Lung (tissue), 11 donors: ENCODE measurements at regions not wholly inside any gene's neighbourhood (a gene's known extent, or its start where the extent isn't known, plus 50 kb on each side); places are given as distances from the start of the nearest gene placed in this dataset.

Experiments
- ATAC-seq: fragments of 200-7000 bp; cut with Tn5 transposase; one replicate; pipeline ENCODE4 v1.9.1; 2020; ENCODE audit warnings: moderate number of reproducible peaks; ENCODE audit not compliant: insufficient read depth, low FRiP score
- DNase-seq, 3 donors: peaks; one replicate each; pipeline ENCODE4 v3.0.0-alpha.2; 2013 to 2017
- H3K27ac ChIP-seq, 2 donors: one replicate each; pipeline ENCODE4 v1.5.1; 2013; ENCODE audit warnings: mild to moderate bottlenecking in 2 of 2, moderate library complexity in 2 of 2, control low read depth in 1 of 2, inconsistent platforms in 1 of 2, low read depth in 1 of 2, low read length in 1 of 2
- H3K27me3 ChIP-seq, 3 donors: one replicate each; pipeline ENCODE4 v1.5.1; 2013; ENCODE audit warnings: low read length in 2 of 3; ENCODE audit not compliant: control insufficient read depth in 3 of 3, insufficient read depth in 3 of 3
- H3K36me3 ChIP-seq, 4 donors: one replicate each; pipeline ENCODE4 v1.5.1; 2013; ENCODE audit warnings: low read length in 4 of 4, mild to moderate bottlenecking in 1 of 4, moderate library complexity in 1 of 4; ENCODE audit not compliant: control insufficient read depth in 4 of 4, insufficient read depth in 4 of 4
- H3K4me1 ChIP-seq, 5 donors: one replicate each; pipeline ENCODE4 v1.5.1; 2013; ENCODE audit warnings: low read length in 5 of 5, mild to moderate bottlenecking in 2 of 5, moderate library complexity in 1 of 5; ENCODE audit not compliant: control insufficient read depth in 5 of 5, insufficient read depth in 5 of 5
- H3K4me3 ChIP-seq: one replicate; pipeline ENCODE4 v1.5.1; 2013; ENCODE audit warnings: mild to moderate bottlenecking, control low read depth, moderate library complexity
- H3K9ac ChIP-seq, 2 donors: one replicate each; pipeline ENCODE4 v1.5.1; 2013; ENCODE audit warnings: low read length in 2 of 2, control low read depth in 1 of 2; ENCODE audit not compliant: insufficient read depth in 1 of 2
- H3K9me3 ChIP-seq, 4 donors: one replicate each; pipeline ENCODE4 v1.5.1; 2013; ENCODE audit warnings: low read length in 3 of 4, mild to moderate bottlenecking in 1 of 4, moderate library complexity in 1 of 4; ENCODE audit not compliant: control insufficient read depth in 4 of 4, insufficient read depth in 3 of 4
- WGBS, 2 donors: extraction: QIAGEN DNeasy Blood & Tissue Kit; methylation state at CpG; one replicate each; pipeline ENCODE4 v1.1.7; 2013; 5-methylcytosine and 5-hydroxymethylcytosine counted together
- TF ChIP-seq, protein P1 (sequence below): IDR thresholded peaks from 2 replicates; pipeline ENCODE4 v1.5.1; 2012; ENCODE audit warnings: mild to moderate bottlenecking; ENCODE audit errors: control extremely low read depth, extremely low read depth
- donor health status: control.
- donor health status: control.
- donor health status: Bipolar disorder and iron deficiency.
- donor health status: healthy.
- donor health status: DM: yes; HTN: yes; CAD: no.

DNA sequence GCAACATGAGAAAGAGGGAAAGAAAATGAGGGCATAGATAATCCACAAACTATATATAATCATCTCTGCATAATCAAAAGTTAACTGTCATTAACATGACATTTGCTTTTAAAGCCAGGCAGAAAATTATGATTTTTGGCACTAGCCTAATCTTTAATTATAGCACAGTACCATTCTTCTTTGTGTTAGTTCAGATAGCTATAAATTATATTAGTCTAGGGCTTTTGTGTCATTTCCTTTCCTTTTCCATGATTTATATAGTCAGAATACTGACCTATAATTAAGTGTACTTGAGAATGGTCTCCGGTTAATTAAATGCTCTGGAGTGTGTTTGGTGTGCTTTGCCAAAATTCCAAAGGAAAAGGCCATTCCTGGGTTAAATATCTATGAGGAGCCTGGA is 441.9 kb upstream of the THRB start:
- peaks cover 0 to 33% (median 0%) of the 10 kb centered on the region in 5 donors for H3K4me1 ChIP-seq
- WGBS, 2 donors, result 16 to 25% methylated on average over 1 of the region's 1 CpG
- peak in 1 of 3 donors; percentile 50 for DNase-seq

DNA sequence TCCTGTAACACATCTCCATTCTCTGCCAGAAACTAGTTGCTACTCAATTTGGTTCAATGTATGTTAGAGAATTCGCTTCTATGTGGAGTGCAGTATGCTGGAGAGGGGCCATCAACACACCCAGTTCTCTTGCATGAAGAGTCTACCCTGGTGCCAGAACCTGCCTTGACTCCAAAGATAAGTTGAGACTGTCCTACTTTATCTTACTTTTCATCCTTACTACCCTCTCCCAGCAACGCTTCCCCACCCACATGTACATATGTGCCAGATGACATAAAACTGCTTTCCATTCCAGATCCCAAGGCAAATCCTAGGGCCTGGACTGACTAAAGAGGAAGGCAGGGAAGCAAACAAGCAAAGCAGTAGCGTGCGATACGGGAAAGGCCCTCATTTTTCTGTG is 442.6 kb upstream of the THRB start:
- H3K27me3 ChIP-seq, result no peaks in the 10 kb centered on the region
- TF ChIP-seq, protein P1, sequence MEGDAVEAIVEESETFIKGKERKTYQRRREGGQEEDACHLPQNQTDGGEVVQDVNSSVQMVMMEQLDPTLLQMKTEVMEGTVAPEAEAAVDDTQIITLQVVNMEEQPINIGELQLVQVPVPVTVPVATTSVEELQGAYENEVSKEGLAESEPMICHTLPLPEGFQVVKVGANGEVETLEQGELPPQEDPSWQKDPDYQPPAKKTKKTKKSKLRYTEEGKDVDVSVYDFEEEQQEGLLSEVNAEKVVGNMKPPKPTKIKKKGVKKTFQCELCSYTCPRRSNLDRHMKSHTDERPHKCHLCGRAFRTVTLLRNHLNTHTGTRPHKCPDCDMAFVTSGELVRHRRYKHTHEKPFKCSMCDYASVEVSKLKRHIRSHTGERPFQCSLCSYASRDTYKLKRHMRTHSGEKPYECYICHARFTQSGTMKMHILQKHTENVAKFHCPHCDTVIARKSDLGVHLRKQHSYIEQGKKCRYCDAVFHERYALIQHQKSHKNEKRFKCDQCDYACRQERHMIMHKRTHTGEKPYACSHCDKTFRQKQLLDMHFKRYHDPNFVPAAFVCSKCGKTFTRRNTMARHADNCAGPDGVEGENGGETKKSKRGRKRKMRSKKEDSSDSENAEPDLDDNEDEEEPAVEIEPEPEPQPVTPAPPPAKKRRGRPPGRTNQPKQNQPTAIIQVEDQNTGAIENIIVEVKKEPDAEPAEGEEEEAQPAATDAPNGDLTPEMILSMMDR, result no peak
- H3K27ac ChIP-seq, result no peak overlapping the region
- DNase-seq (peak; percentile 65 to 88 (median 80)), ATAC-seq (peak; percentile 27)
- H3K4me3 ChIP-seq, result no peak overlapping the region
- 75 to 80% methylated on average over 5 of the region's 5 CpGs for whole genome bisulfite sequencing, 2 donors
- H3K9me3 ChIP-seq, result no peaks in the 10 kb centered on the region
- peaks cover 0 to 33% (median 0%) of the 10 kb centered on the region in 5 donors for H3K4me1 ChIP-seq
- H3K9ac ChIP-seq, result peak overlapping the region in 1 of 2 donors; percentile 1
- no peaks in the 10 kb centered on the region for H3K36me3 ChIP-seq

More for the DNA sequence above, 441.9 kb upstream of the THRB start:
- TF ChIP-seq, protein P1, result no peak
- Histone ChIP-seq H3K36me3 (no peaks in the 10 kb centered on the region), H3K27me3 (no peaks in the 10 kb centered on the region), H3K9me3 (no peaks in the 10 kb centered on the region), H3K9ac (no peak overlapping the region), H3K27ac (no peak overlapping the region), H3K4me3 (no peak overlapping the region)
- no peak for ATAC-seq

DNA sequence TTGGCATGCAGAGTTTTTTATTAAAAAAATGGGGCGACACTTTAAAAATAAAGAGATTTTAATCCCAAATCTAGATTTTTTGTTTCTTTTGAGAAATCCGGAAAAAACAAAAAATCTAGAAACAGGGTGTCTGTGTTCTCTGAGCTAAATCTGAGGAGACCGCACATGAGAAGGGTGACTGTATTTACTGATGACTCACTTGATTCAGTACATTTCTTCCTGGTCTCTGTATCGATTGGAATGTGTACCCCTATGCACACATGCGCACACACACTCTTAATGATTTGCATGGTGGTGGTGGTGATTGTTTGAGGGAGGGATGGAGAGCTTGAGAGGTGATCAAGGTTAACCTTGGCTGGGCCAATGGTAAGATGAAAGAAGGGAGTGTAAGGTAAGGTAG is 443.1 kb upstream of the THRB start:
- Histone ChIP-seq H3K36me3 (no peaks in the 10 kb centered on the region), H3K27ac (no peak overlapping the region), H3K4me3 (no peak overlapping the region), H3K9me3 (no peaks in the 10 kb centered on the region), H3K9ac (no peak overlapping the region), H3K27me3 (no peaks in the 10 kb centered on the region), H3K4me1 (peaks cover 0 to 33% (median 0%) of the 10 kb centered on the region in 5 donors)
- DNase-seq (no peak), ATAC-seq (no peak)
- TF ChIP-seq, protein P1, result no peak
- WGBS, 2 donors, result 74 to 75% methylated on average over 5 of the region's 5 CpGs

DNA sequence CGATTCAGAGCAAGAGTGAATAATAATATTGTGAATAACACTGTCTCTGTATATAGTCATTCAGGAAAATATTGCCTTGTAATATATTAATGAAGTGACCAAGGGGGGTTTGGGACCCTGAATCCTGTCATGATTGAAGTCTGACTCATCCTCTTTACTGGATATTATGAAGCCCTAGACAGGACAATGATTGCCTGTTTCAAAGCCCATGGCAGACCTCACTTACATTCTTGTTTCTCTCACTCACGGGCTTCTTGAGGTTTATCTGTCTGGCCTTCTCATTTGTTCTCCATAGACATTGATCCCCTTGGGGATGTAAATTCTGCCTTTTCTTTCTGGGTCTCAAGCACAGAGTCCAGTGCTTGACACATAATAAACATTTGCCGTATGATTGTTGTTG is 449.3 kb upstream of the THRB start:
- TF ChIP-seq, protein P1, result no peak
- ATAC-seq, result no peak
- H3K27ac ChIP-seq, result no peak overlapping the region
- H3K36me3 ChIP-seq, result no peaks in the 10 kb centered on the region
- no peak overlapping the region for H3K9ac ChIP-seq
- DNase-seq, result no peak
- no peaks in the 10 kb centered on the region for H3K27me3 ChIP-seq
- 90 to 95% methylated on average over 3 of the region's 3 CpGs for WGBS, 2 donors
- H3K9me3 ChIP-seq, result no peaks in the 10 kb centered on the region
- H3K4me1 ChIP-seq, result peaks cover 0 to 4% (median 0%) of the 10 kb centered on the region in 5 donors
- no peak overlapping the region for H3K4me3 ChIP-seq
